Spleen (tissue), 11 donors: ENCODE measurements at regions not wholly inside any gene's neighbourhood (a gene's known extent, or its start where the extent isn't known, plus 50 kb on each side); places are given as distances from the start of the nearest gene placed in this dataset.
A peak's percentile ranks its signal among the peaks of the same experiment; 100 is the strongest.

Source experiments
- DNase-seq: peaks from one replicate; pipeline ENCODE4 v3.0.0-alpha.2; 2020
- H3K27ac ChIP-seq, 8 donors: fragments of 200-600 bp; sonication (generic) in 7 of 8; 1 replicate in 4 of 8; 2 replicates in 4 of 8; pipeline versions ENCODE4 v1.5.0 to v1.8.0; 2016 to 2021; ENCODE audit warnings: inconsistent platforms in 4 of 8, mild to moderate bottlenecking in 4 of 8, moderate library complexity in 1 of 8
- H3K27me3 ChIP-seq, 7 donors: fragments of 200-600 bp; sonication (generic) in 6 of 7; replicated peaks in 1 of 7; 1 replicate in 4 of 7; 2 replicates in 3 of 7; pipeline versions ENCODE4 v1.5.0 to v1.8.0; 2016 to 2021; ENCODE audit warnings: inconsistent platforms in 3 of 7, mild to moderate bottlenecking in 1 of 7
- H3K36me3 ChIP-seq, 6 donors: fragments of 200-600 bp; sonication (generic) in 5 of 6; 1 replicate in 4 of 6; 2 replicates in 2 of 6; pipeline versions ENCODE4 v1.5.0 to v1.8.0; 2016 to 2021; ENCODE audit warnings: inconsistent platforms in 2 of 6
- H3K4me1 ChIP-seq, 6 donors: fragments of 200-600 bp; sonication (generic) in 5 of 6; 1 replicate in 3 of 6; 2 replicates in 3 of 6; pipeline versions ENCODE4 v1.5.0 to v1.8.0; 2016 to 2021; ENCODE audit warnings: inconsistent platforms in 3 of 6
- H3K4me3 ChIP-seq, 8 donors: fragments of 200-600 bp; sonication (generic) in 7 of 8; 1 replicate in 4 of 8; 2 replicates in 4 of 8; pipeline versions ENCODE4 v1.5.0 to v1.8.0; 2016 to 2021; ENCODE audit warnings: inconsistent platforms in 4 of 8, mild to moderate bottlenecking in 4 of 8, moderate library complexity in 2 of 8
- H3K9me3 ChIP-seq, 8 donors: fragments of 200-600 bp; sonication (generic) in 7 of 8; 1 replicate in 4 of 8; 2 replicates in 4 of 8; pipeline versions ENCODE4 v1.5.0 to v1.8.0; 2016 to 2021; ENCODE audit warnings: inconsistent platforms in 4 of 8
- CTCF ChIP-seq, 11 experiments: fragments of 200-600 bp in 7 of 11; fragments of 450-650 bp in 4 of 11; sonication (generic) in 4 of 11; IDR thresholded peaks in 8 of 11; conservative IDR thresholded peaks in 3 of 11; 1 replicate in 7 of 11; 2 replicates in 4 of 11; pipeline versions ENCODE4 v1.4.0 to v1.8.0; 2016 to 2021; ENCODE audit warnings: antibody characterized with exemption in 11 of 11, inconsistent platforms in 4 of 11, mild to moderate bottlenecking in 1 of 11
- POLR2A ChIP-seq, 3 donors: fragments of 450-650 bp; IDR thresholded peaks; one replicate each; pipeline ENCODE4 v1.5.1; 2017; ENCODE audit warnings: antibody characterized with exemption in 3 of 3, mild to moderate bottlenecking in 1 of 3
- POLR2AphosphoS5 ChIP-seq, 3 donors: sonication (generic); formaldehyde crosslinking; IDR thresholded peaks; one replicate each; pipeline ENCODE4 v1.5.1; 2017; ENCODE audit warnings: antibody characterized with exemption in 3 of 3
- WGBS, 5 donors: extraction: QIAGEN DNeasy Blood & Tissue Kit in 3 of 5; methylation state at CpG; one replicate each; pipeline versions ENCODE4 v1.1.5 to v1.1.7; 2013 to 2018; 5-methylcytosine and 5-hydroxymethylcytosine counted together
- intact Hi-C: fragments of 100-400 bp; cut with DNase I; formaldehyde crosslinking; loops from one replicate; pipeline ENCODE4 v1.15.0; 2023; ENCODE audit warnings: low total_unique reads
- donor health status: healthy with polysubstance abuse.
- donor health status: DM: no; HTN: no; CAD: no; lungs with moderate emphysema.
- donor health status: DM: no; HTN: no; CAD: no.
- donor health status: Bipolar disorder and iron deficiency.
- donor health status: healthy.
- donor health status: DM: no; HTN: no; CAD: no.
- donor health status: DM: yes; HTN: yes; CAD: no.

DNA sequence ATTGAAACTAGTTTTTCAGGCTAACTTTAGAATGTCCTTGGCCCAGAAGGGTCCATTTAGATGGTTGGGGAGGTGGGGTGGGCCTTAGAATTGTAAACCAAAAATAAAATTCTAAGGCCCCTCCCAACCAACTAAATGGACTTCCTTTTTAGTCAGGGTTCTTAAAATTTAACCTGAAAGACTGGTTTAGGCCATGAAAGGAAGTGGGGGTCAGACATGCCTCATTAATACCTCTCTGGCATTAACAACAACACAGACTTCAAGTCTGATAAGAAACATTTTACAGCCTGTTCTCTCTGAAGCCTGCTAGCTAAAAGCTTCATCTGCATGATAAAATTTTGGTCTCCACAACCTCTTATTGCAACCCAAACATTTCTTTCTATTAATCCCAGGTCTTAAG, 65.5 kb upstream of the TNC start:
- Histone ChIP-seq H3K27me3 (no peaks in the 10 kb centered on the region), H3K9me3 (no peaks in the 10 kb centered on the region), H3K4me1 (no peaks in the 10 kb centered on the region), H3K36me3 (no peaks in the 10 kb centered on the region), H3K4me3 (no peak overlapping the region), H3K27ac (no peak overlapping the region)
- no peak for DNase-seq
- TF ChIP-seq POLR2AphosphoS5 (IDR thresholded peaks at IDR 0.05), result no peak
- no peak for TF ChIP-seq POLR2A (IDR thresholded peaks at IDR 0.05)
- no peak for TF ChIP-seq CTCF (IDR thresholded peaks at IDR 0.05 in 8 of 11, conservative IDR thresholded peaks at IDR 0.05 in 3 of 11)
- intact Hi-C loops, result loop anchor here (10.0 kb wide), 1 partner anchor 59 kb away; no protein-coding TSS in a partner anchor

- WGBS, 5 donors, result 66 to 93% (median 81%) methylated on average over 2 of the region's 2 CpGs
- H3K27ac ChIP-seq, result no peak overlapping the region
- intact Hi-C loops, result loop anchor here (10.0 kb wide), 1 partner anchor 65 kb away; no protein-coding TSS in a partner anchor
- TF ChIP-seq POLR2A (IDR thresholded peaks at IDR 0.05) (no peak), CTCF (IDR thresholded peaks at IDR 0.05 in 8 of 11, conservative IDR thresholded peaks at IDR 0.05 in 3 of 11) (no peak), POLR2AphosphoS5 (IDR thresholded peaks at IDR 0.05) (no peak)
- DNase-seq, result no peak
- peaks cover 17 to 23% (median 21%) of the 10 kb centered on the region in 6 donors for H3K4me1 ChIP-seq
- H3K36me3 ChIP-seq, result no peaks in the 10 kb centered on the region
- H3K27me3 ChIP-seq, result no peaks in the 10 kb centered on the region
- no peak overlapping the region for H3K4me3 ChIP-seq
- peaks cover 0 to 7% (median 2%) of the 10 kb centered on the region in 8 donors for H3K9me3 ChIP-seq
Measured at GRCh38 chr9:115189686-115190085, 71.7 kb upstream of the TNC start.

GRCh38 chr9:115191667-115192066, 73.7 kb upstream of the TNC start:
- H3K4me1 ChIP-seq, result peaks cover 17 to 23% (median 21%) of the 10 kb centered on the region in 6 donors
- 73 to 95% (median 81%) methylated on average over 3 of the region's 3 CpGs for WGBS, 5 donors
- H3K4me3 ChIP-seq, result no peak overlapping the region
- H3K9me3 ChIP-seq, result peaks cover 0 to 9% (median 2%) of the 10 kb centered on the region in 8 donors
- no peak for DNase-seq
- intact Hi-C loops, result no loop called here
- no peak for TF ChIP-seq POLR2AphosphoS5 (IDR thresholded peaks at IDR 0.05)
- TF ChIP-seq POLR2A (IDR thresholded peaks at IDR 0.05), result no peak
- TF ChIP-seq CTCF (IDR thresholded peaks at IDR 0.05 in 8 of 11, conservative IDR thresholded peaks at IDR 0.05 in 3 of 11), result no peak
- no peaks in the 10 kb centered on the region for H3K27me3 ChIP-seq
- peak overlapping the region in 6 of 8 donors; percentile 5 to 53 (median 28) for H3K27ac ChIP-seq
- H3K36me3 ChIP-seq, result no peaks in the 10 kb centered on the region

- TF ChIP-seq POLR2AphosphoS5 (IDR thresholded peaks at IDR 0.05), result no peak
- no peak for TF ChIP-seq POLR2A (IDR thresholded peaks at IDR 0.05)
- no peak for TF ChIP-seq CTCF (IDR thresholded peaks at IDR 0.05 in 8 of 11, conservative IDR thresholded peaks at IDR 0.05 in 3 of 11)
- peak overlapping the region in 7 of 8 donors; percentile 5 to 53 (median 24) for H3K27ac ChIP-seq
- H3K4me3 ChIP-seq, result no peak overlapping the region
- WGBS, 5 donors, result 14 to 27% (median 23%) methylated on average over 3 of the region's 3 CpGs
- H3K4me1 ChIP-seq, result peaks cover 17 to 23% (median 21%) of the 10 kb centered on the region in 6 donors
- no peak for DNase-seq
- peaks cover 0 to 9% (median 2%) of the 10 kb centered on the region in 8 donors for H3K9me3 ChIP-seq
- no peaks in the 10 kb centered on the region for H3K27me3 ChIP-seq
- intact Hi-C loops, result no loop called here
- H3K36me3 ChIP-seq, result no peaks in the 10 kb centered on the region
Measured at GRCh38 chr9:115192280-115192679, 74.3 kb upstream of the TNC start.
